ENCODE measurements at regions not wholly inside any gene's neighbourhood (a gene's known extent, or its start where the extent isn't known, plus 50 kb on each side); places are given as distances from the start of the nearest gene placed in this dataset.

GRCh38 chr9:27703216-27703980, 130.1 kb upstream of the C9orf72 start:
- H4K20me1 ChIP-seq (replicated peaks; ENCODE audit: control insufficient read depth, extremely low read depth, insufficient read depth, low read length): no peaks in the 10 kb centered on the region
- TF ChIP-seq EZH2 (IDR thresholded peaks at IDR 0.05; ENCODE audit: borderline replicate concordance, low read depth, low read length, severe bottlenecking) (no peak), MAX (IDR thresholded peaks at IDR 0.05; ENCODE audit: insufficient read depth, insufficient read length) (no peak), POLR2AphosphoS5 (IDR thresholded peaks at IDR 0.05; ENCODE audit: insufficient read depth, low read depth, low read length) (no peak), FOS (IDR thresholded peaks at IDR 0.05; ENCODE audit: borderline replicate concordance, insufficient read depth, low read length) (no peak), GATA2 (IDR thresholded peaks at IDR 0.05; ENCODE audit: insufficient read depth, insufficient read length, low read depth, low read length) (no peak), MYC (IDR thresholded peaks at IDR 0.05; ENCODE audit: low read depth, low read length) (no peak), CTCF (IDR thresholded peaks at IDR 0.05; ENCODE audit: extremely low read depth in 1 of 2, insufficient read depth in 1 of 2, low read depth in 1 of 2, low read length in 2 of 2) (no peak), POLR2A (IDR thresholded peaks at IDR 0.05; ENCODE audit: low read depth, low read length) (no peak), JUN (IDR thresholded peaks at IDR 0.05; ENCODE audit: borderline replicate concordance, insufficient read depth, insufficient read length, low read depth) (no peak)
- no peak overlapping the region for H3K27ac ChIP-seq (ENCODE audit: insufficient read depth, low read depth, low read length)
- no peaks in the 10 kb centered on the region for H3K9me3 ChIP-seq (replicated peaks; ENCODE audit: control insufficient read depth, insufficient read depth, low read length)
- intact Hi-C loops (cut with micrococcal nuclease) (no loop called here), dilution Hi-C loops (cut with MboI; ENCODE audit: extremely low pct_ligation_motif_present, low sequenced_read_pairs) (no loop called here)
- H3K9ac ChIP-seq (replicated peaks; ENCODE audit: extremely low read depth, insufficient read depth, low read length): no peak overlapping the region
- no peaks in the 10 kb centered on the region for H3K36me3 ChIP-seq (ENCODE audit: control insufficient read depth in 2 of 2, extremely low read depth in 1 of 2, insufficient read depth in 2 of 2, low read length in 2 of 2)
- H3K79me2 ChIP-seq (ENCODE audit: control insufficient read depth, insufficient read depth, low read length): no peaks in the 10 kb centered on the region
- POLR2A ChIA-PET: no interaction called here
- H3K4me1 ChIP-seq (ENCODE audit: control insufficient read depth, extremely low read depth, insufficient read depth, low read length): no peaks in the 10 kb centered on the region
- H3K4me2 ChIP-seq (ENCODE audit: insufficient read depth, low read length): no peak overlapping the region
- BruUV-seq (replicated peaks): no TSS peak
- H2AFZ ChIP-seq (ENCODE audit: low read depth, low read length): no peak overlapping the region
- FAIRE-seq (no peak), DNase-seq (ENCODE audit: low read depth, low spot score) (no peak)
- CTCF ChIA-PET: no interaction called here
- no peak overlapping the region for H3K4me3 ChIP-seq (replicated peaks in 1 of 3; ENCODE audit: insufficient read depth in 1 of 3, low read depth in 1 of 3, low read length in 3 of 3)
- H3K27me3 ChIP-seq (ENCODE audit: control insufficient read depth in 2 of 2, insufficient read depth in 2 of 2, low read length in 2 of 2): no peaks in the 10 kb centered on the region
- no peaks in the 10 kb centered on the region for H3K9me1 ChIP-seq (replicated peaks; ENCODE audit: control insufficient read depth, extremely low read depth, insufficient read depth, low read length)
